HEK293 (cell line): ENCODE measurements at regions not wholly inside any gene's neighbourhood (a gene's known extent, or its start where the extent isn't known, plus 50 kb on each side); places are given as distances from the start of the nearest gene placed in this dataset.

Experiments used
- CTCF ChIA-PET: fragments of 350-600 bp; formaldehyde crosslinking; extraction: SDS; loops from one replicate; lab custom pipeline; 2021; ENCODE audit warnings: antibody characterized with exemption; lab: Yijun Ruan, JAX
- POLR2A ChIA-PET: fragments of 300-600 bp; formaldehyde crosslinking; extraction: SDS; loops from one replicate; lab custom pipeline; 2020; ENCODE audit warnings: antibody characterized with exemption, inconsistent platforms; lab: Yijun Ruan, JAX
- H3K27ac ChIP-seq: fragments of 200-500 bp; sonication (Bioruptor generic); 2 replicates; pipeline ENCODE4 v1.5.1; 2014; ENCODE audit warnings: low read depth, low read length, control low read depth, inconsistent platforms; ENCODE audit errors: extremely low read depth
- H3K36me3 ChIP-seq, 2 experiments: fragments of 200-500 bp in 1 of 2; sonication (Bioruptor generic) in 1 of 2; 1 replicate in 1 of 2; 2 replicates in 1 of 2; pipeline ENCODE4 v1.5.1; 2014 to 2017; ENCODE audit warnings: inconsistent platforms in 2 of 2, low read length in 2 of 2; ENCODE audit not compliant: control insufficient read depth in 2 of 2, insufficient read depth in 1 of 2
- H3K4me1 ChIP-seq: fragments of 200-500 bp; sonication (Bioruptor generic); 2 replicates; pipeline ENCODE4 v1.5.1; 2014; ENCODE audit warnings: mild to moderate bottlenecking, low read length, inconsistent platforms; ENCODE audit not compliant: control insufficient read depth, insufficient read depth
- H3K4me3 ChIP-seq: 2 replicates; pipeline ENCODE4 v1.5.1; 2011; ENCODE audit warnings: low read depth, mild to moderate bottlenecking, control low read depth, low read length, moderate library complexity
- H3K9me3 ChIP-seq: fragments of 200-500 bp; sonication (Bioruptor generic); 2 replicates; pipeline ENCODE4 v1.5.1; 2014; ENCODE audit warnings: low read depth, low read length, inconsistent platforms; ENCODE audit not compliant: control insufficient read depth, insufficient read depth
- AEBP2 ChIP-seq: fragments of 450-650 bp; formaldehyde crosslinking; IDR thresholded peaks from 2 replicates; pipeline ENCODE4 v1.5.1; 2016; ENCODE audit warnings: missing biosample characterization, missing genetic modification characterization, borderline replicate concordance
- GFI1B ChIP-seq: fragments of 450-650 bp; formaldehyde crosslinking; IDR thresholded peaks from 2 replicates; pipeline ENCODE4 v1.5.1; 2016; ENCODE audit warnings: missing biosample characterization, missing genetic modification characterization
- GLI2 ChIP-seq: fragments of 450-650 bp; formaldehyde crosslinking; IDR thresholded peaks from 2 replicates; pipeline ENCODE4; 2017; ENCODE audit warnings: missing biosample characterization, missing genetic modification characterization, low read depth, borderline replicate concordance
- KLF10 ChIP-seq: fragments of 450-650 bp; IDR thresholded peaks from 2 replicates; pipeline ENCODE4 v1.5.1; 2018; ENCODE audit warnings: missing biosample characterization, mild to moderate bottlenecking, missing genetic modification characterization
- RBAK ChIP-seq: fragments of 450-650 bp; formaldehyde crosslinking; IDR thresholded peaks from 2 replicates; pipeline ENCODE4 v1.5.1; 2016; ENCODE audit warnings: missing biosample characterization, missing genetic modification characterization
- ZEB2 ChIP-seq: fragments of 450-650 bp; formaldehyde crosslinking; IDR thresholded peaks from 2 replicates; pipeline ENCODE4 v1.5.1; 2016; ENCODE audit warnings: missing biosample characterization, missing genetic modification characterization
- ZFHX2 ChIP-seq: fragments of 450-650 bp; formaldehyde crosslinking; conservative IDR thresholded peaks from 2 replicates; pipeline ENCODE4 v1.5.1; 2016; ENCODE audit warnings: missing biosample characterization, missing genetic modification characterization
- ZIC2 ChIP-seq: fragments of 450-650 bp; formaldehyde crosslinking; IDR thresholded peaks from 2 replicates; pipeline ENCODE4 v1.5.1; 2016; ENCODE audit warnings: missing biosample characterization, missing genetic modification characterization
- ZNF121 ChIP-seq: fragments of 450-650 bp; formaldehyde crosslinking; IDR thresholded peaks from 2 replicates; pipeline ENCODE4 v1.5.1; 2016; ENCODE audit warnings: missing biosample characterization, missing genetic modification characterization
- ZNF214 ChIP-seq: fragments of 450-650 bp; formaldehyde crosslinking; IDR thresholded peaks from 2 replicates; pipeline ENCODE4 v1.5.1; 2017; ENCODE audit warnings: missing biosample characterization, mild to moderate bottlenecking, missing genetic modification characterization, borderline replicate concordance
- ZNF239 ChIP-seq: fragments of 450-650 bp; formaldehyde crosslinking; IDR thresholded peaks from 2 replicates; pipeline ENCODE4 v1.5.1; 2016; ENCODE audit warnings: missing biosample characterization, missing genetic modification characterization
- ZNF292 ChIP-seq: fragments of 450-650 bp; formaldehyde crosslinking; IDR thresholded peaks from 2 replicates; pipeline ENCODE4 v1.5.1; 2016; ENCODE audit warnings: low read depth, missing biosample characterization, missing genetic modification characterization, borderline replicate concordance
- ZNF394 ChIP-seq: fragments of 450-650 bp; formaldehyde crosslinking; IDR thresholded peaks from 2 replicates; pipeline ENCODE4 v1.5.1; 2016; ENCODE audit warnings: missing biosample characterization, missing genetic modification characterization, mild to moderate bottlenecking, moderate library complexity, borderline replicate concordance
- ZNF501 ChIP-seq: fragments of 450-650 bp; formaldehyde crosslinking; IDR thresholded peaks from 2 replicates; pipeline ENCODE4 v1.5.1; 2016; ENCODE audit warnings: missing biosample characterization, missing genetic modification characterization
- ZNF513 ChIP-seq: fragments of 450-650 bp; IDR thresholded peaks from 2 replicates; pipeline ENCODE4 v1.5.1; 2018; ENCODE audit warnings: missing biosample characterization, missing genetic modification characterization
- ZNF514 ChIP-seq: fragments of 450-650 bp; formaldehyde crosslinking; IDR thresholded peaks from 2 replicates; pipeline ENCODE4 v1.5.1; 2016; ENCODE audit warnings: missing biosample characterization, missing genetic modification characterization
- ZNF548 ChIP-seq: fragments of 450-650 bp; formaldehyde crosslinking; IDR thresholded peaks from 2 replicates; pipeline ENCODE4 v1.5.1; 2016; ENCODE audit warnings: missing biosample characterization, missing genetic modification characterization
- ZNF561 ChIP-seq: fragments of 450-650 bp; IDR thresholded peaks from 2 replicates; pipeline ENCODE4 v1.5.1; 2018; ENCODE audit warnings: missing biosample characterization, missing genetic modification characterization, borderline replicate concordance
- ZNF623 ChIP-seq: fragments of 450-650 bp; formaldehyde crosslinking; IDR thresholded peaks from 2 replicates; pipeline ENCODE4 v1.5.1; 2016; ENCODE audit warnings: missing biosample characterization, missing genetic modification characterization
- ZNF660 ChIP-seq: fragments of 450-650 bp; IDR thresholded peaks from 2 replicates; pipeline ENCODE4 v1.5.1; 2018; ENCODE audit warnings: missing biosample characterization, mild to moderate bottlenecking, missing genetic modification characterization
- ZNF670 ChIP-seq: fragments of 450-650 bp; formaldehyde crosslinking; IDR thresholded peaks from 2 replicates; pipeline ENCODE4 v1.5.1; 2016; ENCODE audit warnings: missing biosample characterization, missing genetic modification characterization, low read depth
- TF ChIP-seq, protein P1 (sequence below): fragments of 450-650 bp; formaldehyde crosslinking; IDR thresholded peaks from 2 replicates; pipeline ENCODE4 v1.5.0; 2017; ENCODE audit warnings: missing biosample characterization, missing genetic modification characterization, borderline replicate concordance
- TF ChIP-seq, protein P2 (sequence below): fragments of 450-650 bp; formaldehyde crosslinking; IDR thresholded peaks from 2 replicates; pipeline ENCODE4 v1.5.1; 2016; ENCODE audit warnings: missing biosample characterization, missing genetic modification characterization

- no peaks in the 10 kb centered on the region for H3K9me3 ChIP-seq
- ChIA-PET CTCF (interaction anchor here (0.5 to 1.1 kb wide), 2 partner anchors 14 to 321 kb away, joined by 3 to 4 read pairs; no protein-coding TSS in a partner anchor), POLR2A (no interaction called here)
- H3K4me1 ChIP-seq: no peaks in the 10 kb centered on the region
- H3K36me3 ChIP-seq: no peaks in the 10 kb centered on the region
- H3K4me3 ChIP-seq: no peak overlapping the region
- TF ChIP-seq ZNF121 (tag by site-specific recombination) (no peak), KLF10 (tag by site-specific recombination) (no peak), ZNF394 (tag by site-specific recombination) (no peak), ZNF561 (tag by site-specific recombination) (no peak), RBAK (tag by site-specific recombination) (no peak), ZNF548 (tag by site-specific recombination) (no peak), ZNF214 (tag by site-specific recombination) (no peak), ZNF623 (tag by site-specific recombination) (no peak), ZNF239 (tag by site-specific recombination) (no peak), AEBP2 (no peak), ZEB2 (no peak)
- TF ChIP-seq, protein P1, sequence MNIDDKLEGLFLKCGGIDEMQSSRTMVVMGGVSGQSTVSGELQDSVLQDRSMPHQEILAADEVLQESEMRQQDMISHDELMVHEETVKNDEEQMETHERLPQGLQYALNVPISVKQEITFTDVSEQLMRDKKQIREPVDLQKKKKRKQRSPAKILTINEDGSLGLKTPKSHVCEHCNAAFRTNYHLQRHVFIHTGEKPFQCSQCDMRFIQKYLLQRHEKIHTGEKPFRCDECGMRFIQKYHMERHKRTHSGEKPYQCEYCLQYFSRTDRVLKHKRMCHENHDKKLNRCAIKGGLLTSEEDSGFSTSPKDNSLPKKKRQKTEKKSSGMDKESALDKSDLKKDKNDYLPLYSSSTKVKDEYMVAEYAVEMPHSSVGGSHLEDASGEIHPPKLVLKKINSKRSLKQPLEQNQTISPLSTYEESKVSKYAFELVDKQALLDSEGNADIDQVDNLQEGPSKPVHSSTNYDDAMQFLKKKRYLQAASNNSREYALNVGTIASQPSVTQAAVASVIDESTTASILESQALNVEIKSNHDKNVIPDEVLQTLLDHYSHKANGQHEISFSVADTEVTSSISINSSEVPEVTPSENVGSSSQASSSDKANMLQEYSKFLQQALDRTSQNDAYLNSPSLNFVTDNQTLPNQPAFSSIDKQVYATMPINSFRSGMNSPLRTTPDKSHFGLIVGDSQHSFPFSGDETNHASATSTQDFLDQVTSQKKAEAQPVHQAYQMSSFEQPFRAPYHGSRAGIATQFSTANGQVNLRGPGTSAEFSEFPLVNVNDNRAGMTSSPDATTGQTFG (tag by site-specific recombination): no peak
- no peak overlapping the region for H3K27ac ChIP-seq
Measured at GRCh38 chr6:168746013-168746412, 305.0 kb downstream of the SMOC2 start.

GRCh38 chr6:168744861-168745260 lies 303.9 kb downstream of the SMOC2 start:
- Histone ChIP-seq H3K9me3 (no peaks in the 10 kb centered on the region), H3K4me3 (no peak overlapping the region), H3K36me3 (no peaks in the 10 kb centered on the region), H3K27ac (no peak overlapping the region), H3K4me1 (no peaks in the 10 kb centered on the region)
- TF ChIP-seq GFI1B (tag by site-specific recombination) (no peak), ZNF513 (no peak)
- ChIA-PET CTCF (interaction anchor here (0.7 kb wide), 1 partner anchor 1794 kb away, joined by 3 read pairs; no protein-coding TSS in a partner anchor), POLR2A (no interaction called here)

DNA sequence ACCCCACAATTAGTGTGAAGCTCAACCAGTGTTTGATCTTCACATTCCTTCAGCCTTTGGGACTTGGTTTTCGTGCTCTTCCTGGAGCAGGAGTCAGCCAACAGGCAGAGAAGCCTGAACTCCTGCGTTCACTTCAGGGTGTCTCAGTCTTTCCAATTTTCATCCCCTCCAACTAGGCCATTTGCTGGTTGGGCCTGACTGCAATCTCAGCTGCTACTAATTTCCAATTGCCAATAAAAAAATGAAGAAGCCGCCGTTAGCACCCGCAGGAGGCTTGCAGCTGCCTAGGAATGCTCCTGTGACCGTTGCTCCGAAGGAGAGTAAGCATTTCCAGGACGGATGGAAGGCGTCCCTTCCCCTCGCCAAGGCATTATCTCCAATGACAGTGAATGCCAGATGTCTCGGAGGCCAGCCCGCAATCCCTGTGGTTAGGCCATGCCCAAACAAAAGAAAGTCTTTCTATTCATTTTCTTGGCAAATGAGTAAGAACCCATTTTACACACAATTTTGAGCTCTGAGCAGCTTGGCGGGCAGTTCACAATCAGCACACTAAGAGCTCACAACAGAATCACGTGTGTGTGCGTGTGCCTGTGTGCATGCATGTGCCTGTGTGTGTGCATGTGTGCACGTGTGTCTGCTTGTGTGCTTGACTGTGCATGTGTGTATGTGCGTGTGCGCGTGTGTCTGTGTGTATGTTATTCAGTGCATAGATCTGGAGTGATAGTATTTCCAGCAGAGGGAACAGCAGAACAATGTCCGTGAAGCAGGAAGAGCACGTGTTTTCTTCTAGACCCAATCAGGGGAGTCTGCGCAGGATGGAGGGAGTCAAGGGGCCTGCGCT lies 301.2 kb downstream of the SMOC2 start:
- Histone ChIP-seq H3K27ac (no peak overlapping the region), H3K4me3 (no peak overlapping the region), H3K9me3 (no peaks in the 10 kb centered on the region), H3K36me3 (no peaks in the 10 kb centered on the region), H3K4me1 (no peaks in the 10 kb centered on the region)
- ChIA-PET CTCF (no interaction called here), POLR2A (no interaction called here)
- TF ChIP-seq ZNF292 (tag by site-specific recombination) (no peak), ZIC2 (tag by site-specific recombination) (no peak), ZFHX2 (tag by site-specific recombination) (no peak), ZNF514 (tag by site-specific recombination) (no peak), GLI2 (tag by site-specific recombination) (no peak), ZNF501 (no peak), ZNF670 (tag by site-specific recombination) (no peak), ZNF660 (tag by site-specific recombination) (no peak)
- TF ChIP-seq, protein P2, sequence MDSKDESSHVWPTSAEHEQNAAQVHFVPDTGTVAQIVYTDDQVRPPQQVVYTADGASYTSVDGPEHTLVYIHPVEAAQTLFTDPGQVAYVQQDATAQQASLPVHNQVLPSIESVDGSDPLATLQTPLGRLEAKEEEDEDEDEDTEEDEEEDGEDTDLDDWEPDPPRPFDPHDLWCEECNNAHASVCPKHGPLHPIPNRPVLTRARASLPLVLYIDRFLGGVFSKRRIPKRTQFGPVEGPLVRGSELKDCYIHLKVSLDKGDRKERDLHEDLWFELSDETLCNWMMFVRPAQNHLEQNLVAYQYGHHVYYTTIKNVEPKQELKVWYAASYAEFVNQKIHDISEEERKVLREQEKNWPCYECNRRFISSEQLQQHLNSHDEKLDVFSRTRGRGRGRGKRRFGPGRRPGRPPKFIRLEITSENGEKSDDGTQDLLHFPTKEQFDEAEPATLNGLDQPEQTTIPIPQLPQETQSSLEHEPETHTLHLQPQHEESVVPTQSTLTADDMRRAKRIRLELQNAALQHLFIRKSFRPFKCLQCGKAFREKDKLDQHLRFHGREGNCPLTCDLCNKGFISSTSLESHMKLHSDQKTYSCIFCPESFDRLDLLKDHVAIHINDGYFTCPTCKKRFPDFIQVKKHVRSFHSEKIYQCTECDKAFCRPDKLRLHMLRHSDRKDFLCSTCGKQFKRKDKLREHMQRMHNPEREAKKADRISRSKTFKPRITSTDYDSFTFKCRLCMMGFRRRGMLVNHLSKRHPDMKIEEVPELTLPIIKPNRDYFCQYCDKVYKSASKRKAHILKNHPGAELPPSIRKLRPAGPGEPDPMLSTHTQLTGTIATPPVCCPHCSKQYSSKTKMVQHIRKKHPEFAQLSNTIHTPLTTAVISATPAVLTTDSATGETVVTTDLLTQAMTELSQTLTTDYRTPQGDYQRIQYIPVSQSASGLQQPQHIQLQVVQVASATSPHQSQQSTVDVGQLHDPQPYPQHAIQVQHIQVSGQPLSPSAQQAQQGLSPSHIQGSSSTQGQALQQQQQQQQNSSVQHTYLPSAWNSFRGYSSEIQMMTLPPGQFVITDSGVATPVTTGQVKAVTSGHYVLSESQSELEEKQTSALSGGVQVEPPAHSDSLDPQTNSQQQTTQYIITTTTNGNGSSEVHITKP (tag by site-specific recombination): no peak
